GM23338 (cell line): ENCODE measurements at regions not wholly inside any gene's neighbourhood (a gene's known extent, or its start where the extent isn't known, plus 50 kb on each side); places are given as distances from the start of the nearest gene placed in this dataset.

Source experiments
- ATAC-seq: fragments of 200-7000 bp; cut with Tn5 transposase; 3 replicates; pipeline ENCODE4 v1.9.1; 2020
- DNase-seq: peaks from one replicate; pipeline ENCODE4 v3.0.0-alpha.2; 2015; ENCODE audit warnings: low spot score
- H2AFZ ChIP-seq: fragments of 200-600 bp; sonication (generic); 2 replicates; pipeline ENCODE4 v1.8.0; 2016; ENCODE audit warnings: antibody characterized with exemption, mild to moderate bottlenecking, moderate library complexity
- H3F3A ChIP-seq: fragments of 200-600 bp; sonication (generic); replicated peaks from 2 replicates; pipeline ENCODE4 v1.8.0; 2017; ENCODE audit warnings: antibody characterized with exemption, mixed run types, low read depth
- H3K27ac ChIP-seq: fragments of 200-600 bp; sonication (generic); 2 replicates; pipeline ENCODE4 v1.6.1; 2016; ENCODE audit warnings: low read depth
- H3K27me3 ChIP-seq: fragments of 200-600 bp; sonication (generic); 2 replicates; pipeline ENCODE4 v1.8.0; 2016; ENCODE audit warnings: mild to moderate bottlenecking, mixed run types, moderate library complexity; ENCODE audit not compliant: insufficient read depth
- H3K36me3 ChIP-seq: fragments of 200-600 bp; sonication (generic); 2 replicates; pipeline ENCODE4 v1.8.0; 2016; ENCODE audit warnings: mild to moderate bottlenecking; ENCODE audit not compliant: insufficient read depth
- H3K4me1 ChIP-seq: fragments of 200-600 bp; sonication (generic); 2 replicates; pipeline ENCODE4 v1.8.0; 2016; ENCODE audit warnings: mild to moderate bottlenecking, moderate library complexity; ENCODE audit not compliant: insufficient read depth
- H3K4me2 ChIP-seq: fragments of 200-600 bp; sonication (generic); 2 replicates; pipeline ENCODE4 v1.7.1; 2017; ENCODE audit warnings: mixed run types
- H3K4me3 ChIP-seq: fragments of 200-600 bp; sonication (generic); 2 replicates; pipeline ENCODE4 v1.6.1; 2016; ENCODE audit warnings: mixed run types
- H3K79me2 ChIP-seq: fragments of 200-600 bp; sonication (generic); replicated peaks from 2 replicates; pipeline ENCODE4 v1.8.0; 2017; ENCODE audit warnings: mild to moderate bottlenecking; ENCODE audit not compliant: insufficient read depth
- H3K9me2 ChIP-seq: fragments of 200-600 bp; sonication (generic); 2 replicates; pipeline ENCODE4 v1.8.0; 2017; ENCODE audit not compliant: insufficient read depth
- H4K20me1 ChIP-seq: fragments of 200-600 bp; sonication (generic); replicated peaks from 2 replicates; pipeline ENCODE4 v1.8.0; 2017; ENCODE audit warnings: mild to moderate bottlenecking; ENCODE audit not compliant: insufficient read depth
- H3K27ac Mint-ChIP-seq: 2 replicates; pipeline ENCODE4 v1.8.0; 2020; ENCODE audit warnings: inconsistent platforms, mild to moderate bottlenecking, moderate library complexity, mixed read lengths
- H3K27me3 Mint-ChIP-seq: 3 replicates; pipeline ENCODE4 v1.8.0; 2022; ENCODE audit warnings: low read depth, mild to moderate bottlenecking, moderate library complexity, mixed read lengths, inconsistent platforms; ENCODE audit not compliant: insufficient read depth, poor library complexity
- H3K36me3 Mint-ChIP-seq: 3 replicates; pipeline ENCODE4 v1.8.0; 2021; ENCODE audit warnings: low read depth, mild to moderate bottlenecking, inconsistent platforms, moderate library complexity, mixed read lengths
- H3K4me1 Mint-ChIP-seq: 3 replicates; pipeline ENCODE4 v1.8.0; 2020; ENCODE audit warnings: mild to moderate bottlenecking, inconsistent platforms, mixed read lengths
- H3K4me3 Mint-ChIP-seq: 3 replicates; pipeline ENCODE4 v1.8.0; 2021; ENCODE audit warnings: moderate library complexity, mild to moderate bottlenecking, inconsistent platforms, mixed read lengths
- H3K9me3 Mint-ChIP-seq: 3 replicates; pipeline ENCODE4 v1.8.0; 2020; ENCODE audit warnings: moderate library complexity, mild to moderate bottlenecking, inconsistent platforms, mixed read lengths
- EZH2 ChIP-seq: fragments of 200-600 bp; sonication (generic); IDR thresholded peaks from one replicate; pipeline ENCODE4 v1.8.0; 2017; ENCODE audit warnings: antibody characterized with exemption, mild to moderate bottlenecking, low read depth; ENCODE audit not compliant: unreplicated experiment
- EZH2phosphoT487 ChIP-seq: fragments of 200-600 bp; sonication (generic); IDR thresholded peaks from one replicate; pipeline ENCODE4 v1.8.1; 2018; ENCODE audit warnings: antibody characterized with exemption; ENCODE audit not compliant: unreplicated experiment
- JUNB ChIP-seq: IDR thresholded peaks from one replicate; pipeline ENCODE4 v1.6.1; 2016; ENCODE audit warnings: antibody characterized with exemption; ENCODE audit not compliant: unreplicated experiment
- NANOG ChIP-seq: IDR thresholded peaks from 2 replicates; pipeline ENCODE4 v1.6.1; 2016; ENCODE audit warnings: antibody characterized with exemption, borderline replicate concordance
- ZNF114 ChIP-seq: fragments of 250-450 bp; sonication (Bioruptor Pico); IDR thresholded peaks from 2 replicates; pipeline ENCODE4 v1.5.0; 2020; ENCODE audit warnings: mild to moderate bottlenecking, moderate library complexity
- ZNF331 ChIP-seq: fragments of 250-450 bp; sonication (Bioruptor Pico); IDR thresholded peaks from 2 replicates; pipeline ENCODE4 v1.5.0; 2020; ENCODE audit warnings: low read depth, mild to moderate bottlenecking, moderate library complexity
- TF ChIP-seq, protein P1 (sequence below): fragments of 250-450 bp; sonication (Bioruptor Pico); IDR thresholded peaks from 2 replicates; pipeline ENCODE4 v1.5.0; 2020; ENCODE audit warnings: mild to moderate bottlenecking, moderate library complexity
- TF ChIP-seq, protein P2 (sequence below): IDR thresholded peaks from one replicate; pipeline ENCODE4 v1.6.1; 2018; ENCODE audit warnings: antibody characterized with exemption; ENCODE audit not compliant: unreplicated experiment
- TF ChIP-seq, protein P3 (sequence below): IDR thresholded peaks from 2 replicates; pipeline ENCODE4 v1.6.1; 2016; ENCODE audit warnings: antibody characterized with exemption
- TF ChIP-seq, protein P4 (sequence below), 2 experiments: fragments of 200-600 bp in 1 of 2; sonication (generic) in 1 of 2; conservative IDR thresholded peaks; 2 replicates each; pipeline versions ENCODE4 v1.5.1 to v1.6.1; 2016 to 2017; ENCODE audit warnings: antibody characterized with exemption in 2 of 2, low read depth in 2 of 2, mild to moderate bottlenecking in 2 of 2, moderate library complexity in 1 of 2

DNA sequence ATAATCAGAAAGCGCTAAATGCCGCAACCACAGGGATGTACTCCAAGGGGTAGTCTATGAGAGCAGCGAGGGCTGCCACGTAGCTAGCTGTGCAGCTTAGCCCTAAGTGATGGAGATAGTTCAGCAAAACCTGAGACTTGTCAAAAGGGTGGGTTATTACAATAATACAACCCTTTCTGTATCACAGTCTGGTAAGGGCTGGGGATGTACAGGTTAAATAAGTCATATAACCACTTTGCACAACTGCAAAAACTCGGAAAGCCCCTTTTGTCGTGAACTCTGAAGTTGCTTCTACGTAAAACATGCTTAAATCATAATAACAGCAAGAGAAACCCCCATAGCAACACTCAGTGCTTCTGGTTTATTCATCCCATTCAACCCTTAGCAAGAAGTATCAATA, 598.8 kb downstream of the SUCLG1 start (continued):
- TF ChIP-seq, protein P1, sequence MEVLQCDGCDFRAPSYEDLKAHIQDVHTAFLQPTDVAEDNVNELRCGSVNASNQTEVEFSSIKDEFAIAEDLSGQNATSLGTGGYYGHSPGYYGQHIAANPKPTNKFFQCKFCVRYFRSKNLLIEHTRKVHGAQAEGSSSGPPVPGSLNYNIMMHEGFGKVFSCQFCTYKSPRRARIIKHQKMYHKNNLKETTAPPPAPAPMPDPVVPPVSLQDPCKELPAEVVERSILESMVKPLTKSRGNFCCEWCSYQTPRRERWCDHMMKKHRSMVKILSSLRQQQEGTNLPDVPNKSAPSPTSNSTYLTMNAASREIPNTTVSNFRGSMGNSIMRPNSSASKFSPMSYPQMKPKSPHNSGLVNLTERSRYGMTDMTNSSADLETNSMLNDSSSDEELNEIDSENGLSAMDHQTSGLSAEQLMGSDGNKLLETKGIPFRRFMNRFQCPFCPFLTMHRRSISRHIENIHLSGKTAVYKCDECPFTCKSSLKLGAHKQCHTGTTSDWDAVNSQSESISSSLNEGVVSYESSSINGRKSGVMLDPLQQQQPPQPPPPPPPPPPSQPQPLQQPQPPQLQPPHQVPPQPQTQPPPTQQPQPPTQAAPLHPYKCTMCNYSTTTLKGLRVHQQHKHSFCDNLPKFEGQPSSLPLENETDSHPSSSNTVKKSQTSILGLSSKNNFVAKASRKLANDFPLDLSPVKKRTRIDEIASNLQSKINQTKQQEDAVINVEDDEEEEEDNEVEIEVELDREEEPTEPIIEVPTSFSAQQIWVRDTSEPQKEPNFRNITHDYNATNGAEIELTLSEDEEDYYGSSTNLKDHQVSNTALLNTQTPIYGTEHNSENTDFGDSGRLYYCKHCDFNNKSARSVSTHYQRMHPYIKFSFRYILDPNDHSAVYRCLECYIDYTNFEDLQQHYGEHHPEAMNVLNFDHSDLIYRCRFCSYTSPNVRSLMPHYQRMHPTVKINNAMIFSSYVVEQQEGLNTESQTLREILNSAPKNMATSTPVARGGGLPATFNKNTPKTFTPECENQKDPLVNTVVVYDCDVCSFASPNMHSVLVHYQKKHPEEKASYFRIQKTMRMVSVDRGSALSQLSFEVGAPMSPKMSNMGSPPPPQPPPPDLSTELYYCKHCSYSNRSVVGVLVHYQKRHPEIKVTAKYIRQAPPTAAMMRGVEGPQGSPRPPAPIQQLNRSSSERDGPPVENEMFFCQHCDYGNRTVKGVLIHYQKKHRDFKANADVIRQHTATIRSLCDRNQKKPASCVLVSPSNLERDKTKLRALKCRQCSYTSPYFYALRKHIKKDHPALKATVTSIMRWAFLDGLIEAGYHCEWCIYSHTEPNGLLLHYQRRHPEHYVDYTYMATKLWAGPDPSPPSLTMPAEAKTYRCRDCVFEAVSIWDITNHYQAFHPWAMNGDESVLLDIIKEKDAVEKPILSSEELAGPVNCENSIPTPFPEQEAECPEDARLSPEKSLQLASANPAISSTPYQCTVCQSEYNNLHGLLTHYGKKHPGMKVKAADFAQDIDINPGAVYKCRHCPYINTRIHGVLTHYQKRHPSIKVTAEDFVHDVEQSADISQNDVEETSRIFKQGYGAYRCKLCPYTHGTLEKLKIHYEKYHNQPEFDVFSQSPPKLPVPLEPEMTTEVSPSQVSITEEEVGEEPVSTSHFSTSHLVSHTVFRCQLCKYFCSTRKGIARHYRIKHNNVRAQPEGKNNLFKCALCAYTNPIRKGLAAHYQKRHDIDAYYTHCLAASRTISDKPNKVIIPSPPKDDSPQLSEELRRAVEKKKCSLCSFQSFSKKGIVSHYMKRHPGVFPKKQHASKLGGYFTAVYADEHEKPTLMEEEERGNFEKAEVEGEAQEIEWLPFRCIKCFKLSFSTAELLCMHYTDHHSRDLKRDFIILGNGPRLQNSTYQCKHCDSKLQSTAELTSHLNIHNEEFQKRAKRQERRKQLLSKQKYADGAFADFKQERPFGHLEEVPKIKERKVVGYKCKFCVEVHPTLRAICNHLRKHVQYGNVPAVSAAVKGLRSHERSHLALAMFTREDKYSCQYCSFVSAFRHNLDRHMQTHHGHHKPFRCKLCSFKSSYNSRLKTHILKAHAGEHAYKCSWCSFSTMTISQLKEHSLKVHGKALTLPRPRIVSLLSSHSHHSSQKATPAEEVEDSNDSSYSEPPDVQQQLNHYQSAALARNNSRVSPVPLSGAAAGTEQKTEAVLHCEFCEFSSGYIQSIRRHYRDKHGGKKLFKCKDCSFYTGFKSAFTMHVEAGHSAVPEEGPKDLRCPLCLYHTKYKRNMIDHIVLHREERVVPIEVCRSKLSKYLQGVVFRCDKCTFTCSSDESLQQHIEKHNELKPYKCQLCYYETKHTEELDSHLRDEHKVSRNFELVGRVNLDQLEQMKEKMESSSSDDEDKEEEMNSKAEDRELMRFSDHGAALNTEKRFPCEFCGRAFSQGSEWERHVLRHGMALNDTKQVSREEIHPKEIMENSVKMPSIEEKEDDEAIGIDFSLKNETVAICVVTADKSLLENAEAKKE (CRISPR knock-in tag), result no peak
- no peak for TF ChIP-seq NANOG

DNA sequence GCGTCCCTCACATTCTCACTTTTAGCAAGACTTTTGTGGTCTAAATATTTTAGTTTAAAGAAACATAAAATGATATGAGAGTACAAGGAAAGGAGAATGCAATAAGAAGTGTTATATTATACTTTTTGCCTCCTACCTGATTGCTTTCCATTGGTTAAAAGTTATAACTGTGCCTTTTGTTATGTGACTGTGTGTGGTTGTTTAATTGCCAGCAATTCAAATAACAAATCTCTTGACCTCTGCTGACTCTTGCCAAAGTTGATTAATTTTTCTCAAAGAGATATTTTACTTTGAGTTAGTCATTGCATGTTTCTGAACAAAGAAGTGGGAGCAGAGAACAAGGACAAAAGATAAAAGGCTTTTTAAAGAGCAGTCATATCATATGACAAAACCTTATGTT, 599.5 kb downstream of the SUCLG1 start:
- no peaks in the 10 kb centered on the region for H3K36me3 ChIP-seq
- H3F3A ChIP-seq, result no peaks in the 10 kb centered on the region
- no peak overlapping the region for H2AFZ ChIP-seq
- ATAC-seq, result no peak
- Mint-ChIP-seq H3K27ac (no peak overlapping the region), H3K9me3 (no peaks in the 10 kb centered on the region), H3K4me1 (peaks cover 3% of the 10 kb centered on the region; the same call in 2 of the 3 replicates), H3K36me3 (no peaks in the 10 kb centered on the region), H3K4me3 (no peak overlapping the region), H3K27me3 (no peaks in the 10 kb centered on the region)
- H3K4me1 ChIP-seq, result no peaks in the 10 kb centered on the region
- H3K4me2 ChIP-seq, result no peak overlapping the region
- no peak overlapping the region for H3K27ac ChIP-seq
- H3K79me2 ChIP-seq, result no peaks in the 10 kb centered on the region
- peaks cover 11% of the 10 kb centered on the region; the same call in 1 of the 2 replicates for H3K9me2 ChIP-seq
- DNase-seq, result no peak
- H3K4me3 ChIP-seq, result no peak overlapping the region
- no peaks in the 10 kb centered on the region for H3K27me3 ChIP-seq
- no peaks in the 10 kb centered on the region for H4K20me1 ChIP-seq
- TF ChIP-seq NANOG (no peak), ZNF331 (CRISPR knock-in tag) (no peak), JUNB (no peak), EZH2 (no peak), ZNF114 (CRISPR knock-in tag) (no peak), EZH2phosphoT487 (no peak)
- TF ChIP-seq, protein P2, sequence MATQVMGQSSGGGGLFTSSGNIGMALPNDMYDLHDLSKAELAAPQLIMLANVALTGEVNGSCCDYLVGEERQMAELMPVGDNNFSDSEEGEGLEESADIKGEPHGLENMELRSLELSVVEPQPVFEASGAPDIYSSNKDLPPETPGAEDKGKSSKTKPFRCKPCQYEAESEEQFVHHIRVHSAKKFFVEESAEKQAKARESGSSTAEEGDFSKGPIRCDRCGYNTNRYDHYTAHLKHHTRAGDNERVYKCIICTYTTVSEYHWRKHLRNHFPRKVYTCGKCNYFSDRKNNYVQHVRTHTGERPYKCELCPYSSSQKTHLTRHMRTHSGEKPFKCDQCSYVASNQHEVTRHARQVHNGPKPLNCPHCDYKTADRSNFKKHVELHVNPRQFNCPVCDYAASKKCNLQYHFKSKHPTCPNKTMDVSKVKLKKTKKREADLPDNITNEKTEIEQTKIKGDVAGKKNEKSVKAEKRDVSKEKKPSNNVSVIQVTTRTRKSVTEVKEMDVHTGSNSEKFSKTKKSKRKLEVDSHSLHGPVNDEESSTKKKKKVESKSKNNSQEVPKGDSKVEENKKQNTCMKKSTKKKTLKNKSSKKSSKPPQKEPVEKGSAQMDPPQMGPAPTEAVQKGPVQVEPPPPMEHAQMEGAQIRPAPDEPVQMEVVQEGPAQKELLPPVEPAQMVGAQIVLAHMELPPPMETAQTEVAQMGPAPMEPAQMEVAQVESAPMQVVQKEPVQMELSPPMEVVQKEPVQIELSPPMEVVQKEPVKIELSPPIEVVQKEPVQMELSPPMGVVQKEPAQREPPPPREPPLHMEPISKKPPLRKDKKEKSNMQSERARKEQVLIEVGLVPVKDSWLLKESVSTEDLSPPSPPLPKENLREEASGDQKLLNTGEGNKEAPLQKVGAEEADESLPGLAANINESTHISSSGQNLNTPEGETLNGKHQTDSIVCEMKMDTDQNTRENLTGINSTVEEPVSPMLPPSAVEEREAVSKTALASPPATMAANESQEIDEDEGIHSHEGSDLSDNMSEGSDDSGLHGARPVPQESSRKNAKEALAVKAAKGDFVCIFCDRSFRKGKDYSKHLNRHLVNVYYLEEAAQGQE, result no peak
- TF ChIP-seq, protein P3, sequence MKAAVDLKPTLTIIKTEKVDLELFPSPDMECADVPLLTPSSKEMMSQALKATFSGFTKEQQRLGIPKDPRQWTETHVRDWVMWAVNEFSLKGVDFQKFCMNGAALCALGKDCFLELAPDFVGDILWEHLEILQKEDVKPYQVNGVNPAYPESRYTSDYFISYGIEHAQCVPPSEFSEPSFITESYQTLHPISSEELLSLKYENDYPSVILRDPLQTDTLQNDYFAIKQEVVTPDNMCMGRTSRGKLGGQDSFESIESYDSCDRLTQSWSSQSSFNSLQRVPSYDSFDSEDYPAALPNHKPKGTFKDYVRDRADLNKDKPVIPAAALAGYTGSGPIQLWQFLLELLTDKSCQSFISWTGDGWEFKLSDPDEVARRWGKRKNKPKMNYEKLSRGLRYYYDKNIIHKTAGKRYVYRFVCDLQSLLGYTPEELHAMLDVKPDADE, result no peak
- TF ChIP-seq, protein P4, sequence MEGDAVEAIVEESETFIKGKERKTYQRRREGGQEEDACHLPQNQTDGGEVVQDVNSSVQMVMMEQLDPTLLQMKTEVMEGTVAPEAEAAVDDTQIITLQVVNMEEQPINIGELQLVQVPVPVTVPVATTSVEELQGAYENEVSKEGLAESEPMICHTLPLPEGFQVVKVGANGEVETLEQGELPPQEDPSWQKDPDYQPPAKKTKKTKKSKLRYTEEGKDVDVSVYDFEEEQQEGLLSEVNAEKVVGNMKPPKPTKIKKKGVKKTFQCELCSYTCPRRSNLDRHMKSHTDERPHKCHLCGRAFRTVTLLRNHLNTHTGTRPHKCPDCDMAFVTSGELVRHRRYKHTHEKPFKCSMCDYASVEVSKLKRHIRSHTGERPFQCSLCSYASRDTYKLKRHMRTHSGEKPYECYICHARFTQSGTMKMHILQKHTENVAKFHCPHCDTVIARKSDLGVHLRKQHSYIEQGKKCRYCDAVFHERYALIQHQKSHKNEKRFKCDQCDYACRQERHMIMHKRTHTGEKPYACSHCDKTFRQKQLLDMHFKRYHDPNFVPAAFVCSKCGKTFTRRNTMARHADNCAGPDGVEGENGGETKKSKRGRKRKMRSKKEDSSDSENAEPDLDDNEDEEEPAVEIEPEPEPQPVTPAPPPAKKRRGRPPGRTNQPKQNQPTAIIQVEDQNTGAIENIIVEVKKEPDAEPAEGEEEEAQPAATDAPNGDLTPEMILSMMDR (conservative IDR thresholded peaks at IDR 0.05; ENCODE audit: low read depth in 2 of 2), result no peak
